HG03108 (cell line): ENCODE measurements at regions not wholly inside any gene's neighbourhood (a gene's known extent, or its start where the extent isn't known, plus 50 kb on each side); places are given as distances from the start of the nearest gene placed in this dataset.
A peak's percentile ranks its signal among the peaks of the same experiment; 100 is the strongest.

ENCODE experiments used
- ATAC-seq: cut with Tn5 transposase; IDR thresholded peaks from one replicate; pipeline ENCODE4 v1.9.1; 2021; ENCODE audit warnings: moderate library complexity; ENCODE audit not compliant: unreplicated experiment

DNA sequence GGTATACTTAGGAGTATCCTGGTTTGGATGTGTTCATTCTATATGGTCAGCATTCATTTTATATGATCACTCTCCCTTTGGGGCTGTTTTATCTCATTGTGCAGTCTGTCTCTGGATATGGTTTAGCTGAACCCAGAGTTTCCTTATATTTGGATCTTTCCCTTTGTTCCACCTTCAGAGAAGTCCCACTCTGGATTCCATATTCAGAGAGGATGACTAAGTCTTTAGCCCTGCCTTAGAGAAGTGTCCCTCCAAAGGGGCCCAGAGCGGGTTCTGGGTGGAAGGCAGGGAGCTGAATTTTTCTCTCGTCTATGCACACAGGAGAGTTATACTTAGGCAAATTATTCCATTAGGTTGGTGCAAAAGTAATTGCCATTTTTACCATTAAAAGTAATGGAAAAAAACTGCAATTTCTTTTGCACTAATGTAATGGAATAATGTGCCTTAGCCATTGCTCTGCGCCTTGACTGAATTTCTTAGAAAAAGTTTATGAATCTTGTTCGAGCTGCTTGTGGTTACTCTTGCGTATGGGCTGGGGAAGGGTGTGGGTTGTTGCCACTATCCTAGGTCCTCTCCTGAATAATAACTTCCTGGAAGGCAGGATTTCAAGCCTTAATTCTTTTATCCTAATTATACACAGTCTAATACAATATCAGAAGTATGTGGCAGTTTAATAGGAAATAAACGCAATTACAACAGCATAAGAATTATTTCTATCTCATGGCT lies 74.2 kb upstream of the MTPN start:
- no peak for ATAC-seq

DNA sequence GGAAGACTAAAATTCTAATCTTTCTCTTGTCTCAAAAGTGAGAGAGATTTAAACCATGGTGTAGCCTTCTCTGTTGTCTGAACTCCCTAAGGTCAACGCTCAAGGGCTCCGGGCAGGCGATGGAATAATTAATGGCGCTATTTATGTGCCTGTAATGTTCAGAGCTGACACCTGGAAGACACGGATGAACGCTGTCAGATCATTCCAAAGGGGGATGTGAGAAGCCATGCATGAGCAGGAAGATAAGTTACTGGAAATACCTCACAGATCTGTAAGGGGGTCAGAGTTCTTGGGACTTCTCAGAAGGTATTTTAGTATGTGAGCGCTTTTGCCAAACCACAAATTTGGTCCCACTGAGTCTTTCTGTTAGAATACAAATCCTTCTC lies 73.3 kb upstream of the MTPN start:
- ATAC-seq, result no peak

DNA sequence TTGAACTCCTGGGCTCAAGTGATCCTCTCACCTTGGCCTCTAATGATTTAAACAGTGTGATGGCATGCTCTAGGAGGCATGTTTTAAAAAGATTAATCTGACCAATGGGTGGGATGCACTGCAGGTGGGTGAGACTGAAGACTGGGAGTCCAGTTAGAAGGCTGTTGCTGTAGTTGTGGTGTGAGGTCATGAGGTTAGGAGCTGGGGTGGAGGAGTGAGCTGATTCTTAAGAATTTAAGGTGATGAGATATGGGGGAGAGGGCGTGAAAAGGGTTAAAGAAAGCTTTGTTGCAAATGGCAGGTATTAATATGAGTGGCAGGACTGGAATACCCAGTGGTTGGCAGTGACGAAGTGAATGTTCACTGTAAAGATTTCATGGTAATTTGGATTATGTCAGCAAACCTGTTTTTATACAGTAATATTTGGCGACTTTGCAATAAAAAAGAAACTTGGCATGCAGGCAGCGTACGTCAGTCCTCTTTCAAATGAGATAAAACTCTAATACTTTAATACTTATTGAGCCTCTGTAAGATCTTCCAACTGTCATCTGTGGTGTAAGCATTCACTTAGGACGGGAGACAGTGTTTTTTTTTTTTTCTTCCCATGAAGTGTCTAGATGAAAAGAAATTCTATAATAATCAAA lies 72.8 kb upstream of the MTPN start:
- ATAC-seq, result no peak

DNA sequence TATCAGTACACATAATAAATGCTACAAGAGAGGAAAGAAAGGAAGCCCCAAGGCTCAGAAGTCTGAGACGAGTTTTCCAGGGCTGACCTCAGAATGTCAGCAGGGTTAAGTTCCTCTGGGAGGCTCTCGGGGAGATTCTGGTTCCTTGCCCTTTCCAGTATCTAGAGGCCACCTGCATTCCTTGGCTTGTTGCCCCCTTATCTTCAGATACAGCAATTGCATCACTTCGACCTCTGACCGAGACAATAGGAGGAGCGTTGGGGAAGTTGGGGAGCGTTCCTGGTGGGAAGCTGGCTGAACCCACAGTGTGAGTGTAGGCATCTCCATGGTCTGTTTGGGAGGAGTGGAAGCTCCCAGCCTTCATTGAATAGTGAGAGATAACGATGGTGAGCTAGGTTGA lies 72.0 kb upstream of the MTPN start:
- ATAC-seq, result no peak

GRCh38 chr7:136046548-136046947 lies 69.4 kb upstream of the MTPN start:
- no peak for ATAC-seq

GRCh38 chr7:136045992-136046391 lies 68.8 kb upstream of the MTPN start:
- no peak for ATAC-seq

DNA sequence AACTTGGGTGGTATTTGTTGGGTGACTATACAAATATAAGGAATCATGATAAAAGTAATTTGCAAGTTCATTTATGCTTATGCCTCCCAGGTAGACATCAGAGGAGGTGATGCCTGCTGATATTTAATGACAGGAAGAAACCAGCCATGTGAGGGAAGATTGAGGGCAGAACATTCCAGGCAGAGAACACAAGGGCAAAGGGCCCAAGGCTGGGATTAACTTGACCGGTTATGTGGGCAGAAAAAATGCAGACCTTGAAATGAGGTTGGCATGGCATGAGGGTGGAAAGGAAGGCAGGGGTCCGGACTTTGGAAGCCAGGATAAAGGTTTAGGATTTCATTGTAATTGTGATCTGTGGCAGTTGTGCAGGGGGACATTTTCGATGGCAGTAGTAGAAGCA lies 68.0 kb upstream of the MTPN start:
- ATAC-seq, result no peak

DNA sequence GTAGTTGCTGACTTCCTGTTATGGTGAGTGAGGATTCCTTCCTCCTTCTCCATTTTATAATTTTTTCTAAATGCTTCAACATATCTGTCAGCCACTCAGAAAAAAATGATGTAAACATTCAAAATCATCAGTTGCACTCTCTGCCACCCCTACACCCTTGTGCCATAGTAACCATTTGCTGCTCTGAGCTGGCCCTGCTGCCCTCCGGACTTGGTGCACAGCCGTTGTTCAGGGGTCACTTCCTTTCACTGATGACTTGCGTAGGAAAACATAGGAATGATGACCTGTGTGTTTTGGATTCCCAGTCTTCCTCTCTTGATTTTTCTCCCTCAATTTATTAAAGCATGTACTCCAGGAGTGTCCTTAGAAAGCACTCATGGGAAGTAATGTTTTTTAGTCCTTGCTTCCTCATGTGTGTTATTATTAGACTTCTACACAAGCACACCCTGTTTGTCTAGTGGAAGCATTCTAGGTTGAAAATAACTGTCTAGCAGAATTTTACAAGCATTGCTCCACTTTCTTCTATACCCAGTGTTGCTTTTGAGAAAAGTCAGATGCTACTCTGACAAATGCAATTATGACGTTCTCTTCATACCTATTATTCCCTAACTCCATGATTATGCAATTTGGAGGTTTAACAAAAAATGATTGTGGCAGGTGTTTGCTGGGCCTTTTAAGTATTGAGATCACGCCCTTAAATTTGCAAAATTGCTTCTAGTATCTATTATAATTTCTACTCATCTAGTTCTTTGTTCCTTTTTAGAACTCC lies 62.6 kb upstream of the MTPN start:
- no peak for ATAC-seq

GRCh38 chr7:136036336-136036735 lies 59.2 kb upstream of the MTPN start:
- ATAC-seq, result no peak

DNA sequence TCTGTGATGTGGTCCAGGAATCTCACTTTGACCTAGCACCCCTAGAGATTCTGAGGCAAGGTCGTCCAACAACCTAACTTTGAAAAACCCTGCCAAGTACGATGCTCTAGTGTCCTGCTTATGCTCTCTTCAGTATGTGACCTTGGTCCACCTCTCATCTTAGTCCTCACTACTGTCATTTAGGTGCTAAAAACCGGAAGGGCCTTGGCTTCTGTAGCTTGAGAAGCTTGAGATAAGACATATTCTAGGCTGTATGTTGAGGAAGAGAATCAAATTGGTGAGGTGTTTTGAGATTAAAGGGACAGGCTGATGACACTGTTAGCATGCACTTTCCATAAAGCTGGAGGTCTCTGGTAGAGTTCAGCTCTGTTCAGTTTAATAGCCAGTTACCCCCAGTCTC lies 57.0 kb upstream of the MTPN start:
- no peak for ATAC-seq

DNA sequence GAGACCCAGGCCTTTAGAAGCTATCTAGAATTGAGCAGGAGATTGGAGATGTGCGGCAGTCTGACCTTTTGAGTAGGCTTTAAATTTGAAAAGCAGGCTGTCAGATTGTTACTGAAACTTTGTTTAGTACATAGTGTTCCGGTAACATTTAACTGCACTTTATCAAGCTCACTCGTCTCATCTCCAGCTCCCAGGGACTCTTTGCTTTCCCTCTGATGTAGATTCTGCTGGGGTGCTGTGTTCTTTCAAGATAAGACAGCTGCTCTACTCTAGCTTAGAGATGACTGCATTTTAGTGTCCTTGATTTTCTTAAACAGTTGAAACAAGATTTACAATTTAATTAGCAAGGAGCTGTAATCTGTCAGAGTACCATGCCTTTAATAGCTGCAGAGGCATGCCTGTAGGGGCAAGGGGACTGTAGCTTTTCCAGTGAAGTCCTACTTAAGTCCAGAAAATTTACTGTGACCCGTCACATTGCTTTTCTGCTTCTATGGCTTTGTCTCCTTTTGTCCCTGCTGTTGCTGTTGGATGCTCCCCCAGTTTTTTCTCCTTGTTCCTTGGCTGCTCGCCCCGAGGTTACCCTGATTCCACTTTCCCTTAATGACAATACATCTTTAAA lies 56.4 kb upstream of the MTPN start:
- no peak for ATAC-seq

GRCh38 chr7:136030867-136031318 lies 53.7 kb upstream of the MTPN start:
- peak; percentile 86 for ATAC-seq

DNA sequence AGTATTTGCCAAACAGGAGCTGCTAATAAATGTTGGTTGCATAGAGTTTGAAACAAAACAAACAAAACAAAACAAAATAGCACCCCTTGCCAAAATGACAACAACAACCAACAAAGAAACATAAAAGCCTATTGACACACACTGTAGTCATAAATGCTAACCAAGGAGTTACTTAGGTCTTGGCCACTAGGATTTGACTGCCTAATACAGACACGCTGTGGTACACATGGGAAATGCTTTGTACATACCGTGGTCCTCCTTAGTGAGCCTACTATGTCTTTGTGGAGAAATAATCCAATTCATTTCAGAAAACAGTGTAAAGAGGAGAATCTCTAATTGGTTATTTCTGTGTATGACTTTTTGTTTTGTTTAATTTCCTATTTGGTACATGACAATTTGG lies 53.2 kb upstream of the MTPN start:
- ATAC-seq, result no peak

DNA sequence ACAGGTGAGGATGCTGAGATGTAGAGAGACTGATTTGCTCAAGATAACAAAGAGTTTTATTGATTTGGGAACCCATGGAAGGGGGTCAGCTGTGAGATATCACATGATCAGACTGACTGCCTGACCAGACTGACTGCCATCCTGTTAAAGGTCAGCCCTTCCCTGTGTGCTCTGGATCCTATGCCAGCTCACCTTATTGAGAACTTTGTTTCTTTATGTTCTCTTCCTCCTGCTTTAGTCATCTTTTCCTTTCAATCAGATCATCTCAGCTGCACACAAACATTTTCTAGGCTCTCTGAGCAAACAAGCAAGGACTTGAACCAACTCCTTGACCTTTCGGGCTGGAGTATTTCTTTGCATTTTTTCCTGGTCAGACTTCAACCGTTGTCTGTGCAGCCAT lies 50.0 kb upstream of the MTPN start:
- ATAC-seq, result no peak
